ENCODE measurements at regions not wholly inside any gene's neighbourhood (a gene's known extent, or its start where the extent isn't known, plus 50 kb on each side); places are given as distances from the start of the nearest gene placed in this dataset.

DNA sequence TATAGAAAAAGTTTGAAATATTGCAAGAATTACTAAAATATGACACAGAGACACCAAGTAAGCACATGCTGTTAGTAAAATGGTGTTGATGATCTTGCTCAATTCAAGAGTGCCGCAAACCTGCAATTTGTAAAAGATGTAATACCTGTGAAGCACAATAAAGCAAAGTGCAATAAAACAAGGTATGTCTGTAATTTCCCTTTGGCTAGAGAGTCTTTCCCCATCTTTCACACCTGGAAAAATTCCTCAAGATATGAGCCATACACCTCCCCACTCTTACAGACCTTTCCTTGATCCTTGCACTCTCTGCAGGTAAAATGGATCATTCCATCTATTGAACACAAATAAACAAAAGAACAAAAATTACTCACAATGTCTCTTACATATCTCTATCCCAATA is 597.8 kb downstream of the EFNA5 start (continued):
- TF ChIP-seq ZBTB33 (IDR thresholded peaks at IDR 0.05; ENCODE audit: extremely low read depth, insufficient replicate concordance, low read length) (no peak), EZH2phosphoT487 (IDR thresholded peaks at IDR 0.05; ENCODE audit: borderline replicate concordance) (no peak), RAD21 (IDR thresholded peaks at IDR 0.05; ENCODE audit: low read depth) (no peak), CEBPB (IDR thresholded peaks at IDR 0.05; ENCODE audit: low read depth) (no peak), ZNF274 (IDR thresholded peaks at IDR 0.05; ENCODE audit: low read depth, low read length) (no peak), FOSL1 (IDR thresholded peaks at IDR 0.05; ENCODE audit: low read depth) (no peak), JUND (IDR thresholded peaks at IDR 0.05) (no peak), EZH2 (IDR thresholded peaks at IDR 0.05) (no peak)

- H3K4me3 ChIP-seq (replicated peaks in 1 of 2; ENCODE audit: low read depth in 1 of 2, low read length in 2 of 2) = no peak overlapping the region
- no peak overlapping the region for H3K9ac ChIP-seq (ENCODE audit: low read length)
- TF ChIP-seq ELF1 (IDR thresholded peaks at IDR 0.05; ENCODE audit: borderline replicate concordance, low read depth) = no peak
- TF ChIP-seq ATF3 (IDR thresholded peaks at IDR 0.05) = no peak
- no peak for TF ChIP-seq EZH2 (IDR thresholded peaks at IDR 0.05)
- no peak for TF ChIP-seq FOSL1 (IDR thresholded peaks at IDR 0.05; ENCODE audit: low read depth)
- no peak for TF ChIP-seq RAD21 (IDR thresholded peaks at IDR 0.05; ENCODE audit: low read depth)
- no peak for TF ChIP-seq ZFX (IDR thresholded peaks at IDR 0.05)
- TF ChIP-seq POLR2AphosphoS5 (IDR thresholded peaks at IDR 0.05; ENCODE audit: low read depth, low read length) = no peak
- no peak for TF ChIP-seq SIN3A (IDR thresholded peaks at IDR 0.05; ENCODE audit: low read depth)
- no peak for TF ChIP-seq ZBTB33 (IDR thresholded peaks at IDR 0.05; ENCODE audit: extremely low read depth, insufficient replicate concordance, low read length)
- no peak for TF ChIP-seq YY1 (IDR thresholded peaks at IDR 0.05; ENCODE audit: extremely low read depth, insufficient replicate concordance, low read depth, low read length)
- no peak for TF ChIP-seq EZH2phosphoT487 (IDR thresholded peaks at IDR 0.05; ENCODE audit: borderline replicate concordance)
- no peak for TF ChIP-seq EGR1 (IDR thresholded peaks at IDR 0.05; ENCODE audit: low read depth)
- no peak for TF ChIP-seq SRF (IDR thresholded peaks at IDR 0.05; ENCODE audit: low read depth)
- no peak for TF ChIP-seq POLR2A (IDR thresholded peaks at IDR 0.05; ENCODE audit: borderline replicate concordance, extremely low read depth, insufficient read depth, insufficient read length)
- TF ChIP-seq CBX3 (IDR thresholded peaks at IDR 0.05; ENCODE audit: low read depth) = no peak
- ATAC-seq (no peak), DNase-seq (ENCODE audit: low read depth, low spot score) (no peak)
- intact Hi-C loops (cut with micrococcal nuclease) = loop anchor here (1.0 kb wide), 1 partner anchor 49 kb away; no protein-coding TSS in a partner anchor
- H2AFZ ChIP-seq (ENCODE audit: low read depth, low read length, poor library complexity, severe bottlenecking) = no peak overlapping the region
- no peaks in the 10 kb centered on the region for H3K79me2 ChIP-seq (ENCODE audit: insufficient read depth, low read length)
- H4K20me1 ChIP-seq (ENCODE audit: insufficient read depth) = no peaks in the 10 kb centered on the region
- RAD21 ChIA-PET (ENCODE audit: low non-redundant PET in 1 of 2, low total read pairs in 2 of 2, uncharacterized antibody in 2 of 2, unreplicated experiment in 2 of 2) = no interaction called here
- H3K27ac ChIP-seq (ENCODE audit: low read depth, low read length) = no peak overlapping the region
- H3K4me1 ChIP-seq (ENCODE audit: control insufficient read depth in 1 of 2, insufficient read depth in 2 of 2, low read length in 2 of 2) = no peaks in the 10 kb centered on the region
- H3K4me2 ChIP-seq (ENCODE audit: low read length) = no peak overlapping the region
- CTCF ChIA-PET = no interaction called here
- no peaks in the 10 kb centered on the region for H3K36me3 ChIP-seq (ENCODE audit: control insufficient read depth in 1 of 2, insufficient read depth in 2 of 2, low read length in 2 of 2)
- no TSS peak for BruUV-seq (replicated peaks)
- H3K27me3 ChIP-seq (ENCODE audit: insufficient read depth, low read length) = no peaks in the 10 kb centered on the region
- no peaks in the 10 kb centered on the region for H3K9me3 ChIP-seq (ENCODE audit: control insufficient read depth in 1 of 2, insufficient read depth in 1 of 2, low read depth in 1 of 2, low read length in 2 of 2)
- POLR2A ChIA-PET = no interaction called here
- H3K9me2 ChIP-seq (ENCODE audit: insufficient read depth) = no peaks in the 10 kb centered on the region
Observed at GRCh38 chr5:107072440-107072839, 598.3 kb downstream of the EFNA5 start.

All from HCT116 (cell line).